OCI-M2 (cell line): ENCODE measurements at regions not wholly inside any gene's neighbourhood (a gene's known extent, or its start where the extent isn't known, plus 50 kb on each side); places are given as distances from the start of the nearest gene placed in this dataset.
"Not testable (repeated sequence)": the region's sequence is repeated elsewhere in the genome, so short reads cannot be mapped to it uniquely, and the experiment has no call there.

Source experiments
- DNase-seq: peaks from one replicate; lab custom pipeline; 2025; ENCODE audit not compliant: unreplicated experiment; lab: John Stamatoyannopoulos, UW

GRCh38 chr9:3773362-3774060 is 247.7 kb upstream of the RFX3 start:
- DNase-seq: no peak

DNA sequence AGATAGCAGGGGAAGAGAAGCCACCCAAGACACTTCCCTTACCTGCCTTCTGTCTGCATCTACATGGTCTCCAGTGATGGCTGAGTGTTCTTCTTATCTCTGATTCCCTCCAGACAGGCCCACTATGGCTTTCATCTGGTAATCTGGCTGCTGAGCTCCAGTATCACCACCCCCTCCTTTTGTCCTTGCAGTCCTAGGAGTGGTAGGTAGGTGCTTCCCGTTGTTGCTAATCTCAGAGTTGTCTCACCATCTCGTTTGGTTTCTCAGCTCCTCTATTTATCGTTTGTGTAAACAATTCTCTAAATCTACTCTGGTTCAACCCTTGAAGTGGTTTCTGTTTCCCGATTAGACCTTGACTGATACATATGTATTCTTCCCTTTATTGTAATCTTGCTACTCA is 243.8 kb upstream of the RFX3 start:
- no peak for DNase-seq

DNA sequence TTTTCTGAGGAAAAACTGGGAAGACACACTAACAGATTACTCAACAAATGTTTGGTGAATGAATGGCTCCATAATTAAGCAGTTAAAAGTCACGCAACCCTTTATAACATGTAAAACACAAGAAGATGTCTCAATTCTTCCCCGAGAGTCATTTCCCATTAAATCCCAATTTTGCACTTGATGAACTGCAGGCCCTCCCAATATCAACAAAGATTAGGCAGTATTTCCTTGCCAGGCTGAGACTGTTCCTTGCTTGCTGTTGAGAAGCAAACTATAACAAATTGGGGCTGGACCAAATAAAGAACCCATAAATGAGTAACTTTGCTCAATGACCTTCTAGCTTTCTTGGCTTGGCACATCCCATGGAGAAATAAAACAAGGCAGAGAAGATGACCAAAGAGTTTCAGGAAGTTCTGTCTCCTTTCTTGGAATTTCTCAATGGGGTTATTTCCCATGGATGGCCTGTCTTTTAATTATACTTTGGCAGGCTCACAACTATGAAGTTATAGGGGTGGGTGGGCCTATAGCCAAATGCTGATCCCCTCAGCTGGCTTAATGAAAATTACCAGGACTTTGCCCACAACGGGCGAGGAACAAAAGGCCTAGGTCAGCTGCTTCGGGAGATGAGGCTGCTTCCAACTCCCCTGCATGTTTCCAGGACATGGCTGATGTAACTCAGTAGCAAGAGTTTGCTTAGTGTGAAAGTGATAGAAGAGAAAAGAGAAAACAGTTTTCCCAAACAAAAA is 243.1 kb upstream of the RFX3 start:
- DNase-seq: no peak

- DNase-seq: no peak
Measured at GRCh38 chr9:3768286-3768685, 242.5 kb upstream of the RFX3 start.

DNA sequence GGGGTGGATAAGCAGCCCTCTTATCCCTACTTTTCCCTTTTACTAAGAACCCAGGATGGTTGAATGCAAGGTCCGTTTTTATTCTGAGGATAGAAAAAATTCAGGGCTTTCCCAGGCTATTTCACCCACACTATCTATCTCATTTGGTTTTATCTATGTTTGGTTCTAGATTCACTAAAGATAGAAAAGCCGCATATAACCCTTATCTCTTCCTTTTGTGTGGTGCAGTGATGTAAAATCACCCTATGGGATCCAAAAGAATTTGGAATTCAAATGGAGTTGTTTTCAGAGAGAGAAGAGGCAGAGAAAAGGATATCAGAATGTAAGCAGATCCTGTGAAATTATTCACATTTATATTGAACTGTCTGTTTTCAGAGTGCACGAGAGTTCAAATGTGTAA is 236.3 kb upstream of the RFX3 start:
- DNase-seq: no peak

DNA sequence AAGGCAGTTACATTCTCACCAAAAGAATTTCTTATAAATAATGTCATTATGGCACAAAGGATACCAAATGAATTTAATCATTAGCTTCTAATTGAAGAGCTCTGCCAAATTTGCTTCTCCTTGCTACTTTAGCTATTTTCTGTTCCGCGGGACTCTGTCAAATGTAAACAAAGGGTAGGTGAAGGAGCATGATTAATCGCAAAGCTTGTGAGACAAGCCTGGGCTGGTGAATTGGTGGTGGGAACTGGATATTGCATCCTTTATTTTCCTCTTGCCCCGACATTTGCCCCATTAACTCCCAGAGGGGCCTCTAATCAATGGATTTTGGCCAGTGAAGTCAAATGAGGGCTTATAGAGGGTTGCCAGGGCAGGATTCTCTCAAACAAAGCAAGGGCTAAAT is 234.2 kb upstream of the RFX3 start:
- DNase-seq: no peak

- no peak for DNase-seq
Measured at GRCh38 chr9:3758816-3759576, 233.2 kb upstream of the RFX3 start.

GRCh38 chr9:3756071-3756470 is 230.3 kb upstream of the RFX3 start:
- no peak for DNase-seq

DNA sequence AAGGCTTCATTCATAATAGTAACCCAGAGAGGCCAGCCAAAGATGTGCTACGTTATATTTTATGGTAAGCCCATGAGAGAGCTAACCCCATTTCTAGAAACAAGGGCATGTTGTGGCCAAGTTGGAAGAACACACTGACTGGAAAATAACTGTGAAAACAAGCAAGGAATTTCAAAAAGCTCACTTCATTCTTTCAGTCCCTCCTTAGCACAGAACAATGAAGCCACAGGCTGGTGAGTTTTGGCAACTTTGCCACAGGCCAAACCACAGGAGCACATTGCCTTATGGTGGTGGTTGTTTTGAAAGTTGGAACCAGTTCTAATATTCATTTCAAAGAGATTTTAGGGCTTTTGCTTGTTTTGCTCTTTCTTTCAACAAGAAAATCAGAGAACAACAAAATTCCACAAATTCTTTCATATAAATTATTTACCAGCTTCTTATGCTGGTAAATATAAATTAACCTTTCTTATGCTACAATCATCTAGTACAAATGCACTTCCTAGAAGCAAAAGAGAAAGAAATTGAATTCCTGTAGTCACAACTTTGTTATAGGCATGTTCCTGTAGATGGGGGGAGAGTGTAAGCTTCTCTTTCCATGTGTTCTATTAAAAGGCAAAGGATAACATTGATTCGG is 225.4 kb upstream of the RFX3 start:
- DNase-seq: no peak

DNA sequence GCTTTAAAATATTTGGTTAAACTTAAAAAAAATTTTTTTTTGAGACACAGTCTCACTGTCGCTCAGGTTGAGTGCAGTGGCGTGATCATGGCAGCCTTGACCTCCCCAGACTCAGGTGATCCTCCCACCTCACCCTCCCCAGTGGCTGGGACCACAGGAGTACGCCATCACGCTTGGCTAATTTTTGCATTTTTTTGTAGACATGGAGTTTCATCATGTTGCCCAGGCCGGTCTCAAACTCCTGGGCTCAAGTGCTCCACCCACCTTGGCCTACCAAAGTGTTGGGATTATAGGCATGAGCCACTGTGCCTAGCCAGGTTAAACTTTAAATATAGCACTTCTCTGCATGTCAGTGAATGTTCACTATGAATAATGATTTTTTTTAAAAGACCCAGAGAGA is 224.5 kb upstream of the RFX3 start:
- DNase-seq: no peak

DNA sequence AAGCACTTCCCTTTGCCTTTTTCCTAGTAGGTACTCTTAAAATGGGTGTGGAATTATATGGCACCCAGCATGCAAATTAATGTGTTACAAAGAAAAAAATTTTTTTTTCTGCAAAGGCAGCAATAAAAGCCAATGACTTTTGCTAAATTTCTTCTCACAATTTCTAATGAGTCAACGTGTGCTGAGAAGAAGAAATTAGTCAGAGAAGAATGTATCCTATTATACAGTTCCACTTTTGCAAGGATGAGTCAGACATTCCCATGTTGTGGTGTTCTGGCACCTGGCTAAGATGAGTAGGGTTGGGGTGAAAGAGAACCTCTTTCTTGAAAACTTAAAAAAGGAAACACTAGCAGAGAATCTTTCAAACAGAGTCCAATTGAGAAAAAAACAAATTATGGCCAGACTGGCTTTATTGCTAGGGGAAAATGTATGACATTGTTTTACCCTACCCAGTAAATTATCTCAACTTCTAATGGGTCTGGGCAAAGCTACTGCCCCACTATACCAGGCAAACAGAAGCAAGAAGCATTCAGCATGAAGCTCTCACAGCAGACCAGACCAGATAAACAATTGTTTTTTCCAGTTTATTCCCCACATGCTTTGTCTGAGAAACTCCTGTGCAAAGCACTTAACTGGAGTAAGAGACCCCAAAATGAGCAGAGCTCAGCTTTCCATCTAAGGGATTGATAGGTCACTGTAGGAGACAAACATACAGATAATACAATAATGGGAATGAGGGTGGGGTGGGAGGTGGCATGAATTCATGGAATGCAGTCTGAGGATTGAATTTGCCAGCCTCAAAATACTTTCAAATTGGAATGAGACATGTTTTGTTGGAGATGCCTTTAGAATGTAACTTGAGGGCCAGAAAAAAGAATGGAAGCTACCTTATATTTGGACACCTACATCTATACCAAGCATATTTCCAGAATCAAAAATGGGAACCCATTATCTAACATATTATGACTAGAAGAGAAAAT is 220.8 kb upstream of the RFX3 start:
- no peak for DNase-seq

DNA sequence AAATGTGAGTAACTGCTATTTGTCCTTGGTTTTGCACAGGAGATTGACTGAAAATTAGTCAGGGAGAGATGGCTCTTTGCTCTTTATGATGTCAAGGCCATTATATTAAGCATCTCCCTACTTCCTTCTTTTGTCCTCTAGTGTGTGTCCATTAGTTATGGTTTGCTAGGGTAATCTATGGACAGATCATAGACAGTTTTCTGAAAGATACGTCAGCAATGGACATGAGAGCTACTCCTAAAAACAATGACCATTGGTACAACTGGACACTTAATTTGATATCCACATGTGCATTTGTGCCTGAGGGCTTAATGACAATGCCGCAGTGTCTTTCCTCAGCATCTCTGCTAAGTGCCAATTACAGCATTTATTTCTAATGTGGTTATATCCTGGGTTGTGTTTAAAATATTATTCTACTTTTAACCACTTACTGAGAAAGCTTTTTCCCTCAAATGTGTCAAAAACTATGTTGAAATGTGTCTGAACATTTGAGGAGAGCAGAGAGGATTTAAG is 218.2 kb upstream of the RFX3 start:
- DNase-seq: no peak

- DNase-seq: no peak
Measured at GRCh38 chr9:3742586-3742985, 216.8 kb upstream of the RFX3 start.

GRCh38 chr9:3741729-3742128 is 215.9 kb upstream of the RFX3 start:
- no peak for DNase-seq

- no peak for DNase-seq
Measured at GRCh38 chr9:3740690-3741419, 215.1 kb upstream of the RFX3 start.

DNA sequence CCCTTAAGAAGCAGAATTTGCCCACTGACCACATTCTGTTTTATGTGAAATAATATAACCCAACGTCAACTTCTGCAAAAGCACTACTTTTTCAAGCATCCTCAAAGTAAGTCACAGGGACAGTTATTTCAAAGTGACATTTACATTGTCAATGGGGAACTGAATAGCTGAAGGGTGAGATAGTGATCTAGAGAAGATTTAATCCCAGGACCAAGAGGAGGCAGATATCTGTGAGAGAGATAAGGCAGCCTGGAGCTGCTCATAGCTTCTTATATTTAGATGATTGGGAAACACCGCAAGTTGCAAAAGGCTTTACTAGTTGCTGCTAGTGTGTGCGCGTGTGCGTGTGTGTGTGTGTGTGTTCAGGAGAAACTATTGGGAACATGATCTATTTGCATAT is 210.4 kb upstream of the RFX3 start:
- no peak for DNase-seq

GRCh38 chr9:3735251-3735650 is 209.4 kb upstream of the RFX3 start:
- no peak for DNase-seq

DNA sequence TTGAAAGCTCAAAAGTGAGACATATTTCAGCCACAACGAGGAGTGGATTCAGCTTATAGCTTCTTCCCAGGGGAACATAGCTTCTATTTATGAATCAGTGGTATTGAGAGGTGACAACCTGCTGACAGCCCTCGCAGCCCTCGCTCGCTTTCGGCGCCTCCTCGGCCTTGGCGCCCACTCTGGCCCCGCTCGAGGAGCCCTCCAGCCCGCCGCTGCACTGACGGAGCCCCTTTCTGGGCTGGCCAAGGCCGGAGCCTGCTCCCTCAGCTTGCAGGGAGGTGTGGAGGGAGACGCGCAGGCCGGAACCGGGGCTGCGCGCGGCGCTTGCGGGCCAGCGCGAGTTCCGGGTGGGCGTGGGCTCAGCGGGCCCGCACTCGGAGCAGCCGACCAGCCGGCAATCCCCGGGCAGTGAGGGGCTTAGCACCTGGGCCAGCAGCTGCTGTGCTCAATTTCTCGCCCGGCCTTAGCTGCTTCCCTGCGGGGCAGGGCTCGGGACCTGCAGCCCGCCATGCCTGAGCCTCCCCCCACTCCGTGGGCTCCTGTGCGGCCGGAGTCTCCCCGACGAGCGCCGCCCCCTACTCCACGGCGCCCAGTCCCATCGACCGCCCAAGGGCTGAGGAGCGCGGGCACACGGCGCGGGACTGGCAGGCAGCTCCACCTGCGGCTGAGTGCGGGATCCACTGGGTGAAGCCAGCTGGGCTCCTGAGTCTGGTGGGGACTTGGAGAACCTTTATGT is 207.9 kb upstream of the RFX3 start:
- DNase-seq: not testable (repeated sequence)

GRCh38 chr9:3733039-3733408 is 207.2 kb upstream of the RFX3 start:
- no peak for DNase-seq
